A549 (cell line): ENCODE measurements at regions not wholly inside any gene's neighbourhood (a gene's known extent, or its start where the extent isn't known, plus 50 kb on each side); places are given as distances from the start of the nearest gene placed in this dataset.

Experiments
- ATAC-seq, 2 experiments: fragments of 200-7000 bp in 1 of 2; fragments of >200 bp in 1 of 2; cut with Nextera tagmentation in 1 of 2; cut with Tn5 transposase in 1 of 2; 3 replicates each; pipeline versions ENCODE4 v1.8.0 to v1.9.1; 2018 to 2020; ENCODE audit warnings: mild to moderate bottlenecking in 1 of 2, moderate library complexity in 1 of 2
- CTCF ChIA-PET: fragments of 300-600 bp; sonication (Branson Sonifier 250); formaldehyde crosslinking; extraction: SDS; loops from one replicate; lab custom pipeline; 2021; ENCODE audit warnings: antibody characterized with exemption, inconsistent platforms; lab: Yijun Ruan, JAX
- POLR2A ChIA-PET: fragments of 350-600 bp; formaldehyde crosslinking; extraction: SDS; loops from one replicate; lab custom pipeline; 2021; ENCODE audit warnings: antibody characterized with exemption, inconsistent platforms; lab: Yijun Ruan, JAX
- DNase-seq, 2 experiments: peaks; one replicate each; pipeline versions ENCODE4 v3.0.0 to v3.0.0-alpha.2; 2011 to 2016; ENCODE audit warnings: low read depth in 1 of 2, low spot score in 1 of 2
- FAIRE-seq: peaks from 2 replicates; lab custom pipeline; 2011; peaks lifted over from hg19 to GRCh38; lab: Jason Lieb, UNC
- H3K27ac ChIP-seq, 2 experiments: fragments of >200 bp; sonication (Bioruptor Twin); formaldehyde crosslinking; 3 replicates each; pipeline ENCODE4 v1.5.1; 2016 to 2017
- H3K4me1 ChIP-seq: fragments of >200 bp; sonication (Bioruptor Twin); formaldehyde crosslinking; 3 replicates; pipeline ENCODE4 v1.6.1; 2016
- H3K4me2 ChIP-seq: fragments of >200 bp; sonication (Bioruptor Twin); formaldehyde crosslinking; 3 replicates; pipeline ENCODE4 v1.6.1; 2016
- H3K4me3 ChIP-seq: fragments of >200 bp; sonication (Bioruptor Twin); formaldehyde crosslinking; 3 replicates; pipeline ENCODE4 v1.5.1; 2016
- H3K9me3 ChIP-seq: fragments of >200 bp; sonication (Bioruptor Twin); formaldehyde crosslinking; 3 replicates; pipeline ENCODE4 v1.6.1; 2016
- BHLHE40 ChIP-seq: IDR thresholded peaks from 2 replicates; pipeline ENCODE4 v1.6.1; 2012; ENCODE audit warnings: low read depth, low read length, inconsistent platforms
- CBX2 ChIP-seq: fragments of 200-600 bp; sonication (generic); IDR thresholded peaks from 2 replicates; pipeline ENCODE4 v1.6.1; 2016; ENCODE audit warnings: low read depth, mild to moderate bottlenecking, borderline replicate concordance
- CHD2 ChIP-seq: fragments of 150-350 bp; IDR thresholded peaks from 2 replicates; pipeline ENCODE4 v1.6.1; 2014; ENCODE audit warnings: low read length; ENCODE audit not compliant: partially characterized antibody
- CHD4 ChIP-seq: fragments of 200-600 bp; sonication (generic); IDR thresholded peaks from 2 replicates; pipeline ENCODE4 v1.6.1; 2016; ENCODE audit warnings: antibody characterized with exemption, mild to moderate bottlenecking, borderline replicate concordance
- EP300 ChIP-seq, 2 experiments: fragments of >200 bp; sonication (Bioruptor Twin); formaldehyde crosslinking; IDR thresholded peaks; 2 replicates in 1 of 2; 3 replicates in 1 of 2; pipeline ENCODE4 v1.6.1; 2016 to 2017
- ESRRA ChIP-seq: fragments of 150-350 bp; IDR thresholded peaks from 2 replicates; pipeline ENCODE4 v1.6.1; 2014; ENCODE audit warnings: mild to moderate bottlenecking, low read length, borderline replicate concordance
- FOSB ChIP-seq: fragments of 250-450 bp; sonication (Bioruptor Pico); IDR thresholded peaks from 2 replicates; pipeline ENCODE4 v1.5.0; 2020; ENCODE audit warnings: mild to moderate bottlenecking, moderate library complexity
- FOSL2 ChIP-seq, 2 experiments: fragments of 450-650 bp in 1 of 2; fragments of >200 bp in 1 of 2; sonication (Bioruptor Twin) in 1 of 2; formaldehyde crosslinking; IDR thresholded peaks; 2 replicates each; pipeline versions ENCODE4 v1.5.0 to v1.6.1; 2016 to 2020; ENCODE audit warnings: mild to moderate bottlenecking in 1 of 2, moderate library complexity in 1 of 2
- FOXS1 ChIP-seq: fragments of 250-450 bp; sonication (Bioruptor Pico); IDR thresholded peaks from 2 replicates; pipeline ENCODE4 v1.5.0; 2020; ENCODE audit warnings: mild to moderate bottlenecking, moderate library complexity
- HDAC2 ChIP-seq: fragments of 200-600 bp; sonication (generic); IDR thresholded peaks from 2 replicates; pipeline ENCODE4 v1.6.1; 2016
- HEYL ChIP-seq: fragments of 250-450 bp; sonication (Bioruptor Pico); IDR thresholded peaks from 2 replicates; pipeline ENCODE4 v1.8.0; 2021; ENCODE audit warnings: mild to moderate bottlenecking, moderate library complexity
- HOXB13 ChIP-seq: fragments of 250-450 bp; sonication (Bioruptor Pico); IDR thresholded peaks from 2 replicates; pipeline ENCODE4 v1.5.0; 2020; ENCODE audit warnings: low read depth, mild to moderate bottlenecking, moderate library complexity
- HOXB5 ChIP-seq: fragments of 250-450 bp; sonication (Bioruptor Pico); IDR thresholded peaks from 2 replicates; pipeline ENCODE4 v1.5.0; 2020; ENCODE audit warnings: mild to moderate bottlenecking, moderate library complexity
- JUN ChIP-seq, 2 experiments: fragments of >200 bp; sonication (Bioruptor Twin); formaldehyde crosslinking; IDR thresholded peaks; 2 replicates in 1 of 2; 3 replicates in 1 of 2; pipeline ENCODE4 v1.6.1; 2016 to 2017
- JUNB ChIP-seq: fragments of >200 bp; sonication (Bioruptor Twin); formaldehyde crosslinking; IDR thresholded peaks from 2 replicates; pipeline ENCODE4 v1.6.1; 2016
- KDM1A ChIP-seq: fragments of 200-600 bp; sonication (generic); IDR thresholded peaks from 2 replicates; pipeline ENCODE4 v1.6.1; 2016; ENCODE audit warnings: low read depth, mild to moderate bottlenecking
- KDM5A ChIP-seq: fragments of 200-600 bp; sonication (generic); IDR thresholded peaks from 2 replicates; pipeline ENCODE4 v1.6.1; 2016; ENCODE audit warnings: antibody characterized with exemption, mild to moderate bottlenecking
- MYC ChIP-seq: IDR thresholded peaks from 2 replicates; pipeline ENCODE4 v1.6.1; 2012; ENCODE audit warnings: mild to moderate bottlenecking, inconsistent platforms, low read length, improper control_type of control experiment, borderline replicate concordance
- NPAS2 ChIP-seq: fragments of 250-450 bp; sonication (Bioruptor Pico); IDR thresholded peaks from 2 replicates; pipeline ENCODE4 v1.8.0; 2022; ENCODE audit warnings: mild to moderate bottlenecking, moderate library complexity, borderline replicate concordance
- NR3C1 ChIP-seq: fragments of >200 bp; sonication (Bioruptor Twin); formaldehyde crosslinking; IDR thresholded peaks from 3 replicates; pipeline ENCODE4 v1.6.1; 2017
- PHF8 ChIP-seq: fragments of 200-600 bp; sonication (generic); IDR thresholded peaks from 2 replicates; pipeline ENCODE4 v1.6.1; 2016; ENCODE audit warnings: low read depth, mild to moderate bottlenecking, antibody characterized with exemption, moderate library complexity, borderline replicate concordance
- POLR2A ChIP-seq: IDR thresholded peaks from 2 replicates; pipeline ENCODE4 v1.6.1; 2012; ENCODE audit warnings: mild to moderate bottlenecking, low read length
- RCOR1 ChIP-seq: fragments of 150-350 bp; IDR thresholded peaks from 2 replicates; pipeline ENCODE4 v1.6.1; 2014; ENCODE audit warnings: antibody characterized with exemption, low read length, low read depth
- REST ChIP-seq: fragments of 200-600 bp; sonication (generic); IDR thresholded peaks from 2 replicates; pipeline ENCODE4 v1.6.1; 2016; ENCODE audit warnings: antibody characterized with exemption, mild to moderate bottlenecking, moderate library complexity
- RFX5 ChIP-seq: fragments of 450-650 bp; IDR thresholded peaks from 2 replicates; pipeline ENCODE4 v1.7.1; 2014; ENCODE audit warnings: antibody characterized with exemption, mild to moderate bottlenecking, moderate library complexity
- TFCP2L1 ChIP-seq: fragments of 250-450 bp; sonication (Bioruptor Pico); IDR thresholded peaks from 2 replicates; pipeline ENCODE4 v1.5.0; 2021; ENCODE audit warnings: mild to moderate bottlenecking
- WGBS: methylation state at CpG from one replicate; pipeline ENCODE4 v1.1.6; 2017; ENCODE audit errors: missing lambda C conversion rate; 5-methylcytosine and 5-hydroxymethylcytosine counted together
- TF ChIP-seq, protein P1 (sequence below): IDR thresholded peaks from 2 replicates; pipeline ENCODE4 v1.6.1; 2012
- TF ChIP-seq, protein P2 (sequence below): IDR thresholded peaks from 2 replicates; pipeline ENCODE4 v1.6.1; 2012; ENCODE audit warnings: low read depth, borderline replicate concordance
- TF ChIP-seq, protein P3 (sequence below): fragments of >200 bp; sonication (Bioruptor Twin); formaldehyde crosslinking; IDR thresholded peaks from 3 replicates; pipeline ENCODE4 v1.6.1; 2016
- TF ChIP-seq, protein P4 (sequence below): fragments of >200 bp; sonication (Bioruptor Twin); formaldehyde crosslinking; IDR thresholded peaks from 2 replicates; pipeline ENCODE4 v1.6.1; 2016

DNA sequence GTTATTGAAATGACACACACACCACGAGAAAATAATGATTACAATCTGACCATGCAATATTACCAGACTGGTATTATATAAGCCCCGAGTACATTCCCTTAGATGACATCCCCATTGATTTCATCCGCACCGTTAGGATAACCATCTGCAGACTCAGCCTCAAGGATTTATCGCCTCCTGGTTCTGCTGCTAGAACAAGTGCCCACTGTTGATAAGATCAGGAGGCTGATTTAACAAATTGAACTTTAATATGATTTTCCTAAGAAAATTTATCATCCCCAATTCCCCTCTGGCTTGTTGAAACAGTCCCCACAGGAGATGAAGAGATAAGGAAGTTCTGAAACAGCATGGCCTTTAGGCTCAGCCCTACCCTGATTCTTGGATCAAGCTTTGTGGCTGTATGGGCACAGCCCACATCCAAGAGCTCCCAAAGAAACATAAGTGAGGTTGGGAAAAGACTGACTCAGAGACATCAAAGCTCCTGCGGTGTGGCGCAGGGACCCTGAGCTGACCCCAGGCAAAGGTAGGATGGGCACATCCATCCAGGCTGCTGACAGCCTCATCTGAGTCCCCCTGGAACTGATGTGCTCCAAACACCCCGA lies 59.2 kb upstream of the CHCHD3 start:
- ChIA-PET CTCF (no interaction called here), POLR2A (no interaction called here)
- Histone ChIP-seq H3K4me1 (no peaks in the 10 kb centered on the region), H3K9me3 (no peaks in the 10 kb centered on the region), H3K4me2 (no peak overlapping the region), H3K4me3 (no peak overlapping the region), H3K27ac (no peak overlapping the region)
- ATAC-seq (no peak), FAIRE-seq (no peak), DNase-seq (no peak)
- 61% methylated on average over 8 of the region's 8 CpGs for WGBS
- no peak for TF ChIP-seq JUN (IDR thresholded peaks at IDR 0.05)
- TF ChIP-seq KDM1A, result no peak
- TF ChIP-seq FOSL2 (IDR thresholded peaks at IDR 0.05), result no peak
- no peak for TF ChIP-seq FOSL2 (CRISPR knock-in tag; IDR thresholded peaks at IDR 0.05)
- no peak for TF ChIP-seq TFCP2L1
- TF ChIP-seq, protein P1, sequence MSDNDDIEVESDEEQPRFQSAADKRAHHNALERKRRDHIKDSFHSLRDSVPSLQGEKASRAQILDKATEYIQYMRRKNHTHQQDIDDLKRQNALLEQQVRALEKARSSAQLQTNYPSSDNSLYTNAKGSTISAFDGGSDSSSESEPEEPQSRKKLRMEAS, result no peak
- TF ChIP-seq NR3C1, result no peak
- TF ChIP-seq, protein P2, sequence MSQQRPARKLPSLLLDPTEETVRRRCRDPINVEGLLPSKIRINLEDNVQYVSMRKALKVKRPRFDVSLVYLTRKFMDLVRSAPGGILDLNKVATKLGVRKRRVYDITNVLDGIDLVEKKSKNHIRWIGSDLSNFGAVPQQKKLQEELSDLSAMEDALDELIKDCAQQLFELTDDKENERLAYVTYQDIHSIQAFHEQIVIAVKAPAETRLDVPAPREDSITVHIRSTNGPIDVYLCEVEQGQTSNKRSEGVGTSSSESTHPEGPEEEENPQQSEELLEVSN, result no peak
- TF ChIP-seq ESRRA, result no peak
- no peak for TF ChIP-seq FOXS1 (CRISPR knock-in tag)
- no peak for TF ChIP-seq REST
- no peak for TF ChIP-seq HDAC2
- TF ChIP-seq HOXB13 (CRISPR knock-in tag), result no peak
- TF ChIP-seq, protein P3, sequence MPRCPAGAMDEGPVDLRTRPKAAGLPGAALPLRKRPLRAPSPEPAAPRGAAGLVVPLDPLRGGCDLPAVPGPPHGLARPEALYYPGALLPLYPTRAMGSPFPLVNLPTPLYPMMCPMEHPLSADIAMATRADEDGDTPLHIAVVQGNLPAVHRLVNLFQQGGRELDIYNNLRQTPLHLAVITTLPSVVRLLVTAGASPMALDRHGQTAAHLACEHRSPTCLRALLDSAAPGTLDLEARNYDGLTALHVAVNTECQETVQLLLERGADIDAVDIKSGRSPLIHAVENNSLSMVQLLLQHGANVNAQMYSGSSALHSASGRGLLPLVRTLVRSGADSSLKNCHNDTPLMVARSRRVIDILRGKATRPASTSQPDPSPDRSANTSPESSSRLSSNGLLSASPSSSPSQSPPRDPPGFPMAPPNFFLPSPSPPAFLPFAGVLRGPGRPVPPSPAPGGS, result no peak
- no peak for TF ChIP-seq RFX5
- no peak for TF ChIP-seq KDM5A
- TF ChIP-seq EP300 (IDR thresholded peaks at IDR 0.05), result no peak
- TF ChIP-seq HOXB5 (CRISPR knock-in tag), result no peak
- TF ChIP-seq MYC, result no peak
- no peak for TF ChIP-seq NPAS2 (CRISPR knock-in tag)
- TF ChIP-seq, all 56 proteins: peak for 0

DNA sequence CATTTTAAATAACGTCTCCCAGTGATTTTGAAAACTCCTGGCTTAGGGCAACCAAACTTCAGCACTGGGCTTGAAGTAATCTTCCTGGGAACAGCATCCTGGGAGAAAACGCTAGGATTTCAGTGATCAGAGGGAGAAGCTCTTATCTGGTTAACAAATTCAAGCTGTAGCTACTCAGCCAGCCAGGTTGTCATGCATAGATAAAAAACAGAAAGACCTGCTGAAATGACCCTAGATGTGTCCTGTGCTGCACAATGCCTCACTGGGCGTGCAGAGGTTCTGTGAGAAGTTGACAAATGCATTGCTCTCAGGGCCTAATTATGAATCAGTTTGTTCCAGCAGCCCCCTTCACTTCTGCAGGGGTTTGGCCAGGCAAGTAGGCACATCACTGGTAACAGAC lies 68.9 kb upstream of the CHCHD3 start:
- no peak overlapping the region for H3K4me2 ChIP-seq
- no peak overlapping the region for H3K4me3 ChIP-seq
- FAIRE-seq (no peak), ATAC-seq (no peak), DNase-seq (no peak)
- no peaks in the 10 kb centered on the region for H3K4me1 ChIP-seq
- 41% methylated on average over 3 of the region's 3 CpGs for WGBS
- H3K27ac ChIP-seq, result no peak overlapping the region
- H3K9me3 ChIP-seq, result 0 out of 3 replicates have a peak, but pooled peaks cover 2% of the 10 kb centered on the region
- ChIA-PET CTCF (no interaction called here), POLR2A (no interaction called here)
- TF ChIP-seq FOSB (CRISPR knock-in tag) (no peak), BHLHE40 (no peak), HEYL (CRISPR knock-in tag) (no peak), CHD2 (no peak), POLR2A (no peak), NPAS2 (CRISPR knock-in tag) (no peak), ESRRA (no peak), RFX5 (no peak), RCOR1 (no peak), PHF8 (no peak), CHD4 (no peak), JUNB (no peak), JUN (IDR thresholded peaks at IDR 0.05) (no peak), MYC (no peak), CBX2 (no peak)
- TF ChIP-seq, protein P4, sequence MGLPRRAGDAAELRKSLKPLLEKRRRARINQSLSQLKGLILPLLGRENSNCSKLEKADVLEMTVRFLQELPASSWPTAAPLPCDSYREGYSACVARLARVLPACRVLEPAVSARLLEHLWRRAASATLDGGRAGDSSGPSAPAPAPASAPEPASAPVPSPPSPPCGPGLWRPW, result no peak
